ENCODE measurements at regions not wholly inside any gene's neighbourhood (a gene's known extent, or its start where the extent isn't known, plus 50 kb on each side); places are given as distances from the start of the nearest gene placed in this dataset.

GRCh38 chr11:134682577-134682976, 270.5 kb upstream of the B3GAT1 start:
- ATAC-seq, result no peak

- ATAC-seq, result no peak
Measured at GRCh38 chr11:134679592-134679991, 267.6 kb upstream of the B3GAT1 start.

GRCh38 chr11:134678744-134679143, 266.7 kb upstream of the B3GAT1 start:
- ATAC-seq, result no peak

DNA sequence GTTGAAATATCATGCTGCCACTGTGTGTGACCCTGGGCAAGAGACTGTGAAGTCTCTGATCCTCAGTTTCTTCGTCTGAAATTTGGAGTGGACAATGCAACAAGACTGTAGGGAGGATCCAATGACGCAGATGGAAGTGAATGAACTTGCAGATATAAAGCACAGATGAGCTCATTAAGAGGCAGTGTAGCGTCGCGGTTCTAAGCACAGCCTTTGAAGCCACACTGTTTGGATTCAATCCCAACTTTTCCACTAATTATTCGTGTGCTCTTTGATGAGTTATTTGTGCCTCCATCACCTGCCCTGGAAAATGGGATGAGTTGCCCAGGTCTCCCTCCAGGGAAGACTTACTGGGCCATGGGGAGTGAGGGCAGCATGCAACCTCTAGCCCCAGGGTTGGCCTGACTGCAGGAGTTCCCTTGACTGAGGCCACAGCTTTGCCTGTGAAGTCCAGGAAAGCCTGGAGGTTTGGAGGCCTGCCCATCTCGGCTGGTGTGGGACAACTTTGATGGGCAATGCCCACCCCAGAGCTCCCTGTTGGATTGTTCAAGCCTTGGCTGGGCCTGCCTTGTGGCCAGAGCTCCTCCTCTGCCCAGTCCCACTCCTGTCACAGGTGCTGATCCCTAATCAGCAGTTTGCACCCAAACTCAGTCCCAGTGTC, 266.0 kb upstream of the B3GAT1 start:
- no peak for ATAC-seq

DNA sequence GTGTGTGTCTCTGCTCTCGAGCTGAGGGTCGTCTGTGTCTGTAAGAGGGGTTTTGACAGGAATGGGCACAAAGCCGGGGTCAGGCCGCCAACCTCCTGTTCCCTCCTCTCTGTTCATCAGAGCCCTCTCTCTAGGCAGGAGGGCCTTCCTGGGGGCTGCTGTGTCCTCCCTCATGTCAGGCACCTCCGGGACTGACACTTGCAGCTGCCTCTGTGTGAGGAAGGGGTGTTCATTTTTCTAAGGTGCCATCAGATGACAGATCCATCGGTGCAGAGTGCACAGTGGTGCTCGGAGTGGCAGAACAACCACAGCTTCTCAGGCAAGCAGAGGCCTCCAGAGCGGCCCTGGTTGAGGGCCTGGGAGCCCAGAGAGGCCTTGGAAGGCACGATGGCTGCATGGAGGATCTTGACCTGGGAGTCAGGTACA, 265.4 kb upstream of the B3GAT1 start:
- ATAC-seq, result no peak

GRCh38 chr11:134676516-134677287, 264.7 kb upstream of the B3GAT1 start:
- no peak for ATAC-seq

DNA sequence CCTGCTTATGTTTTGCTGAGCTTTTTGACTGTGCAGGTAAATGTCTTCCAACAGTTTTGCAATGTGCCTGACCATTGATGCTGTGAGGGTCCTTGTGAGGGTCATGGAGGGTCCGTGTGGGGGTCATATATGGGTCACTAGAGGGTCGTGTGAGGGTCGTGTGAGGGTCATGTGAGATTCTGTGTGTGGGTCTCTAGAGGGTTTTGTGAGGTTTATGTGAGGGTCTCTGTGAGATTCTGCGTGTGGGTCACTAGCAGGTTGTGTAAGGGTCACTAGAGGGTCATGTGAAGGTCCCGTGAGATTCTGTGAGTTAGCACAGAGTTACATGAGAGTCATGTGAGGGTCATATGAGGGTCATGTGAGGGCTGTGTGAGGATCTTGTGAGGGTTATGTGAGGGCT, 263.9 kb upstream of the B3GAT1 start:
- ATAC-seq, result peak in 1 of 2 donors; percentile 13

DNA sequence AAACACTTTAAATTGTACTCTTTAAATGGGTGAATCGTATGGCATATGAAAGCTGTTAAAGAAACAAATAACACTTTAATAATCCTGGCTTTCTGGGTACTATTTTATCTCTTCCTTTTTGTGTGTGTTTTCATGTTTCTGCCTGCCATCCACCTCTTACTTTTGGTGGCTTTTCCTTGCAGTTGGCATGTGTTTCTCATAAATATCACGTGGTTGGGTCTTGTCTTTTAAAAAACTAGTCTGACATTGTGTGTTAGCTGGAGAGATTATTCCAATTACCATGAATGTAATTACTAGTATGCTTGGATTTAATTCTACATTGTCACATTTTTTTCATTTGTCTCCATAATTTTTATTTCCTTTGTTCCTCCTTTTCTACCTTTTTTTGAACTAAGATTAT, 262.9 kb upstream of the B3GAT1 start:
- no peak for ATAC-seq

- ATAC-seq, result no peak
Measured at GRCh38 chr11:134670961-134671370, 258.9 kb upstream of the B3GAT1 start.

DNA sequence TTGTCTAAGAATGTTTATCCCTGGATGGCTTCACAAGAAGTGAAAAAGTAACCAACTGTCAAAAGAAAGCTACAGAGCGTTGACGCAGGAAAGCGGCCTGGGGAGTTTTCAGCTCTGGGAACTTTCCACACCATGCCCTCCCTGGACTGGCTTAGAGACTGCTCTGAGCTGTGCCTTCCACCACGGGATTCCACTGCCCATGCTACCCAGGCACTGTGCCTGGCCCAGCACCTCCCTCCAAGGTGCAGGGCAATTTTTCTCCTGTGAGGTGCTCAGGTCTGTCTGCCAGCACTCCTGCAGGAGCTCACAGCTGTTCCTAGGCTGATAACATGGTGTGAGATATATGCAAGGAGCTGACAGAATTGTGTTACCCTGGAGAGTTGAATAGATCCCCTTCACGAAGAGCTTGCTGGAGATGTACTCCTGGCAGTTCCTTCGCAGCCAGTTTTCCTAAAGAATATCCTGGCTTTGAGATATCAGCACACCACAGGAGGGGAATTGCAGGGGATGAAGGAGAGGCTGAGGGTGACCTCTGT, 258.3 kb upstream of the B3GAT1 start:
- no peak for ATAC-seq

DNA sequence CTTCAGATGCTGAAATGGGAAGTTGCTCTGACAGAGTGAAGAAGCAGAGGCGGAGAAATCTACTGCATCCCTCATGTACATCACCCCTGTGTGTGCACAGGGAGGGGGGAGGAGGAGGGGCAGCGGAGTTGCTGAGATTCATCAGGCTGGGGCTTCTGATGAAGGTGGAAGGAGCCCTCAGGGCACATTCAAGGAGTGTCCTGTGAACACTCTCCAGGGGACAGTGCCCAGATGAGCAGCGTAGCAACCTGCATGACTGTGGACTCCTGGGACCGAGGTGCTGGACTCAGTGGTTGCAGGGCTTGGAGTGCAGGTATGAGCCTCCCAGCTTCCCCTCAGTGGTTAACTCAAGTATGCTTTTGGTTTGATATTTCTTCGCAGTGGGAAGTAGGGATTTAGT, 257.8 kb upstream of the B3GAT1 start:
- ATAC-seq, result no peak

GRCh38 chr11:134668796-134669195, 256.8 kb upstream of the B3GAT1 start:
- no peak for ATAC-seq

GRCh38 chr11:134668076-134668475, 256.0 kb upstream of the B3GAT1 start:
- ATAC-seq, result no peak

GRCh38 chr11:134667505-134667904, 255.5 kb upstream of the B3GAT1 start:
- ATAC-seq, result no peak

- ATAC-seq, result no peak
Measured at GRCh38 chr11:134667175-134667500, 255.1 kb upstream of the B3GAT1 start.

DNA sequence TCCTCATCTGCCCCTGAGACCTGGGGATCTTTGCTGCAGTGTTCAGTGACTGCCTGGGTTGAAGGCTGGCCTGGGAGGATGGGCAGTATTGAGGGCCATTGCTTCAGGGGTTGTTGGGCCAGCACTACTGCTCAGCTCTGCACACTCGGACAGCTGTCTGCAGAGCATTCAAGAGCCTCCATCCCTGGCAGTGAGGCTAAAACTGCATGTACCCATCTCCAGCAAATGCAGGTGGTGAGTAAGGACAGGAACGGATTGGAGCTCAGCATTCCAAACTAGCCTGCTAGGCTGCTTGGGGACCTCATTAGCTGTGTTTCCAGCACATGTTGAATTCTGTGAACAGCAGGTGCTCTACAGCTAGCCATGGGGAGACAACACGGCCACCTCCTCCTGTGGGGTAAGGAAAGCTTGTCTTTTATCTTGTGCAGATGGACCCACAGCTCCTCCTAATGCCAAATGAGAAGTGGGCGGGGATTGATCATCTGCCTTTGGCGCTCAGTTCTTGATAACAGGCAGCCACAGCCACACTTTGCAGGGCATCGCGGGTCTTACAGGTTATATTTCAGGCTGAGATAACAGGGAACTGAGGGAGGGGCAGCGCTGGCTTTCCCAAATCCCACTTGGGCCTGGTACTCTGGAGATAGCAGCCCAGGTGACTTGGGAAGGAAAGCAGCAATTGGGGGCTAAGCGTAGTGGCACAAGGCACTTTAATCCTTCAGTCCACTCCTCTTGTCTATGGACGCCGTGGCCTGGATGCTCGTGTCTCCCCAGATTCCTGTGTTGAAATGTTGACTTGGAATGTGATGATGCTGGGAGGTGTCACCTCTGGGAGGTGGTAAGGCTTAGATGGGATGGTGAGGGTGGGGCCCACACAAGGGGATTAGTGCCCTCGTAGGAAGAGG, 254.5 kb upstream of the B3GAT1 start:
- ATAC-seq, result no peak

DNA sequence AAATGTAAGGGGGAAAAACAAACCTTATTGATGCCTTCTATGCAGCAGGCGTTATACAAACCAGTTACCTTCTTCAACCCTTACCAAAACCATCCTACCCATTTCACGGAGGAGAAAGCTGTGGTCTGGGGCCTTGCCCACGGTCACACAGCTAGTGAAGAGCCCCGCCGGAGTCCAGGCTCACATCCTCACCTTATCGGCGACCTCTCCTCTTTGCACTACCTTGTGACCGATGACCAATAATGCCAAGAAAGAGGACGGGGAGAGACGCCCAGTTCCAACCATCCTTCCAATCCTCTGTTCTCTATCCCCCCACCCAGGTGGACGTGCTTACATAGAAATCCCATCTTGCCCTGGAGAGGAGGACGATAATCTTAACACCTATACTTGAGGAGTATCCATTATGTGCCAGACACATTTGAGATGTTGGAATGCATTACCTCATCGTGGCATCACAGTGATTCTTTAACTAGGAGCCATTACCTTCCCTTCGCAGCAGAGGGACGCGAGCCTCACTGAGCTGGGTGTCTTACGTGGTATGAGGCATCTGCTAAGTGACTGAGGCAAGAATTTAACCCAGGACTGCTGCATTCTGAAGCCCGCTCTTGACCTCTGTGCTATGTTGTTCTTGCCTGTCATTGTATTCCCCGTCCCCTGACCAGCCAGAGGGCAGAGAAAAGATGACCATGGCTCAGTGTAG, 253.7 kb upstream of the B3GAT1 start:
- ATAC-seq, result no peak

- no peak for ATAC-seq
Measured at GRCh38 chr11:134665188-134665535, 253.1 kb upstream of the B3GAT1 start.

- ATAC-seq, result no peak
Measured at GRCh38 chr11:134664447-134665187, 252.6 kb upstream of the B3GAT1 start.

DNA sequence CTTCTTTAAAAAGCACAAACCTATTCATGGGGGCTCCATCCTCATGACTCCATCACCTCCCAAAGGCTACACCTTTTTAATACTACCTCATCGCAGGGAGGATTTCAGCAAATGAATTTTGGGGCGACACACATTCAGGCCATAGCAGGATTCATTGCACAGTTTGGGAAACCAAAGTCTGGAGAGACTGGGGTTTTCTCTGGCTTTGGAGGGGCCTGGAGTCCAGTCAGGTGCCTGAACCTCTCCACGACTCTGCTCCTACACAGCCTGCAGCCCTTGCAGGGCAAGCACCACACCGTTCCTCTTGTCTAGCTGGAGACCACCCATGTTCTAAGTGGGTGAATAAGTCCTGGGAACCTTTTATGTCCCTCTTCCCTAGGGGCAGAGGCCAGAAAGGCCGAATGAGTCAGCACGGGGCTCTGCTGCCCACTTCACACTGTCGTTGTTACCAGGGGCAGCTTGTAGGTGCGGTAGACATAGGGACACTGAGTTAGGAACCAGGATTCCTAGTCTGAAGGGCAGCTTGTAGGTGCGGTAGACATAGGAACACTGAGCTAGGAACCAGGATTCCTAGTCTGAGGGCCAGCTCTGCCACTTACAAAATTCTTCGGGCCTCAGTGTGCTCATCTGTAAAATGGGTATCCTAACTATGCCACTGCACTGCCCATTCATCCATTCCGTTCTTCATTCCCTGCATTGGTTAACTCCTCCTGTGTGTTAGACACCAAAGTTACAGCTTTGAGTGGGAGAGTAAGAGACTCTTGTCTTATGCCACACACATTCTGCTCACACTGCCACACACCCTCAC, 251.7 kb upstream of the B3GAT1 start:
- ATAC-seq, result no peak

Measured in activated CD4-positive, CD25-positive, alpha-beta regulatory T cell treated with anti-CD3 and anti-CD28 coated beads, Interleukin-2, amount 50 U/mL, for 24 hours (primary cell).